ENCODE measurements at regions not wholly inside any gene's neighbourhood (a gene's known extent, or its start where the extent isn't known, plus 50 kb on each side); places are given as distances from the start of the nearest gene placed in this dataset.

- ATAC-seq: no peak
- peaks cover 38% of the 10 kb centered on the region for H3K9me3 ChIP-seq
- H3K36me3 ChIP-seq (ENCODE audit: low read depth): no peaks in the 10 kb centered on the region
- no peaks in the 10 kb centered on the region for H3K4me1 ChIP-seq (ENCODE audit: low read depth)
- TF ChIP-seq CTCF (IDR thresholded peaks at IDR 0.05): no peak
- intact Hi-C loops (cut with DNase I, micrococcal nuclease): no loop called here
- H3K4me3 ChIP-seq: no peak overlapping the region
- DNase-seq: no peak
Observed at GRCh38 chr16:59181821-59182420, 447.8 kb upstream of the GOT2 start.

- intact Hi-C loops (cut with DNase I, micrococcal nuclease): no loop called here
- DNase-seq (no peak), ATAC-seq (no peak)
- TF ChIP-seq CTCF (IDR thresholded peaks at IDR 0.05): no peak
- H3K36me3 ChIP-seq (ENCODE audit: low read depth): no peaks in the 10 kb centered on the region
- no peak overlapping the region for H3K4me3 ChIP-seq
- peaks cover 37% of the 10 kb centered on the region for H3K9me3 ChIP-seq
- no peaks in the 10 kb centered on the region for H3K4me1 ChIP-seq (ENCODE audit: low read depth)
Observed at GRCh38 chr16:59180083-59180476, 446.0 kb upstream of the GOT2 start.

- H3K4me3 ChIP-seq: no peak overlapping the region
- H3K36me3 ChIP-seq (ENCODE audit: low read depth): no peaks in the 10 kb centered on the region
- intact Hi-C loops (cut with DNase I, micrococcal nuclease): no loop called here
- H3K4me1 ChIP-seq (ENCODE audit: low read depth): no peaks in the 10 kb centered on the region
- DNase-seq: no peak
- TF ChIP-seq CTCF (IDR thresholded peaks at IDR 0.05): no peak
- H3K9me3 ChIP-seq: peaks cover 32% of the 10 kb centered on the region
- no peak for ATAC-seq
Observed at GRCh38 chr16:59179446-59180082, 445.4 kb upstream of the GOT2 start.

- Histone ChIP-seq H3K4me3 (no peak overlapping the region), H3K36me3 (ENCODE audit: low read depth) (no peaks in the 10 kb centered on the region), H3K4me1 (ENCODE audit: low read depth) (no peaks in the 10 kb centered on the region), H3K9me3 (peaks cover 38% of the 10 kb centered on the region)
- intact Hi-C loops (cut with DNase I, micrococcal nuclease): no loop called here
- ATAC-seq (no peak), DNase-seq (no peak)
- TF ChIP-seq CTCF (IDR thresholded peaks at IDR 0.05): no peak
Observed at GRCh38 chr16:59173408-59173831, 439.3 kb upstream of the GOT2 start.

GRCh38 chr16:59170099-59170712 lies 436.1 kb upstream of the GOT2 start:
- Histone ChIP-seq H3K4me1 (ENCODE audit: low read depth) (no peaks in the 10 kb centered on the region), H3K9me3 (peaks cover 37% of the 10 kb centered on the region), H3K36me3 (ENCODE audit: low read depth) (no peaks in the 10 kb centered on the region), H3K4me3 (no peak overlapping the region)
- TF ChIP-seq CTCF (IDR thresholded peaks at IDR 0.05): no peak
- intact Hi-C loops (cut with DNase I, micrococcal nuclease): no loop called here
- ATAC-seq: no peak
- no peak for DNase-seq

Data from mucosa of descending colon (tissue), 3 donors.